Smooth muscle cell of the brain vasculature (primary cell): ENCODE measurements at regions not wholly inside any gene's neighbourhood (a gene's known extent, or its start where the extent isn't known, plus 50 kb on each side); places are given as distances from the start of the nearest gene placed in this dataset.
"Not testable (repeated sequence)": the region's sequence is repeated elsewhere in the genome, so short reads cannot be mapped to it uniquely, and the experiment has no call there.

Experiments used
- DNase-seq: peaks from one replicate; pipeline ENCODE4 v3.0.0-alpha.2; 2012; ENCODE audit warnings: low read depth, low spot score

DNA sequence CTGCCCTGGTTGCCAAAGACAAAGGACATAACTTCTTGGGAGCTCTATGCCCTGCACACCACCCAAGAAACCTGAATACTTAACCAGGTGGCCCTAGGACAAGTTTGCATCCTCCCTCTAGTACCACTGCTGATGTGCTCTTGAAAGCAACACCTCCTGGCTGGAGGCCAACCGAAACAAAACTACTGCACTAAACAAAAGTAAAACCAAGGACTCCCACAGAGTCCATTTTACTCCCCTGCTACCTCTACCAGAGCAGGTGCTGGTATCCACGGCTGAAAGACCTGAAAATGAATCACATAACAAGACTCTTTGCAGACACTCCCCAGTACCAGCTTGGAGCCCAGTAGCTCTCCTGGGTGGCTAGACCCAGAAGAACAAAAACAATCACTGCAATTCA, 941.8 kb downstream of the RAPGEF2 start:
- no peak for DNase-seq

DNA sequence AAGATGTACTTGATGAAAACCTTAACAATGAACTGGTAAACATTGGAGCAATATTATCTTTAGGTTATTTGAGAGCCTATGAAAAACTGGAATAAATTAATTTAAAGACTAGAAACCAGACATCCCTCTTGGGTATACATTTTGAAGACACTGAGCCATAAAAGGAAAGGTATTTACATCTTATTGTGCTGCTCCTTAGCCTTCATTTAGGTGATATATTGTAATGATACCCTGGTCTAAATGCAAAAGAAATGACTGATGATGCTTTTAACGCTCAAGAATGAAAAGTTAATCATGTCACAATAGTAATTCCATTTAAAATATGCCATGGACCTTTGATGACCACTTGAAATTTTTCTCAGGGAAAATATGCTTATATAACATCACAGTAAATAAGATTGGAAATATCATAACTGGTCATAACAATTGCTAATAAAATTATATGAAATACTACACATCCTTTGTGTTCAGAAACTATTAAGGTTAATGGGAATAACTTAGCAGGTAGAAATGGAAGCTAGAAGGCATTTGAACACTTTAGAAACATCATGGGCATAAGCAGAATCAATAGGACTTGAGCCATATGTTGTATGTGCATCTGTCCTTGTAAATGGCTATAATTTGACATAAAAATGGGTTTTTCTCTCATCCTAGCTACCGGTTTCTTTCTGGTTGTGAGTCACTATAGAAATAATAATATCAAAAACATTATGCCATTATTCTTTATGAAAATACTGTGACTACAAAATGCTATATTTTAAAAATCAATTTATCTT, 979.7 kb downstream of the RAPGEF2 start:
- no peak for DNase-seq

DNA sequence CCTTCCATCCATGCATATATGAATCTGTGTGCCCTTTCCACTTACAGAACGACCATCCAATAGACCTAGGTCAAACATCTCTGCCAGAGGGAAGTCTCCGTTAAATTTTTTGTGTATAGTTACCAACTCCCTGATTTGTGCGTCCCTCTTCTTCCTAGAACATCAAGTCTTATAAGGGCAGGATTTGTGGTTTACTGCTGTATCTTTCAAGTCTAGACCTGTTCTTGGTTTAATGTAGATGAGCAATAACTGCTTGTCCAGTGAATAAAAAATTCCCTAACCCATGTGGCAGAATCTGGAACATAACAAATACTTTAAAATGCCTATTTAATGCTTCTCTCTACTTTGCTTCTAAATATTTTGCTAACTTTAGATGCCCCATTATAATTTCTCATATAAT, 988.8 kb downstream of the RAPGEF2 start:
- no peak for DNase-seq

DNA sequence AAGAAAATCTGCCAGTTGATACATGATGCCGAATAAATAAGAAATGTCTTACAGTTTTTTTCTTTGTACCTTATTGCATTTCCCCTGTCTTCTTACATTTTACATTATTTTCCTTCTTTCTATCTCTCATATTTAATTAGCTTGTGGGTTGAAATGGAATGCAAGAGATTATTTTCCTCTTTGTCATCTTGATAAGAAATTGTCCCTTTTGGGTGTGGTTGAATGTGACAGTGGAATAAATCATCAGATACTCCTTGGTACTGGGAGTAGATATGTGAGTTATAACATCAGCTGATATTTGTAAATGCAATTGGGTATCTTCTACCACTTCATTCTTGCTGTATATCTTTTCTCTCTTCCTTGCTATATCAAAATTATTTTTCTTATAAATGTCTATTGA, 997.4 kb downstream of the RAPGEF2 start:
- DNase-seq = no peak

DNA sequence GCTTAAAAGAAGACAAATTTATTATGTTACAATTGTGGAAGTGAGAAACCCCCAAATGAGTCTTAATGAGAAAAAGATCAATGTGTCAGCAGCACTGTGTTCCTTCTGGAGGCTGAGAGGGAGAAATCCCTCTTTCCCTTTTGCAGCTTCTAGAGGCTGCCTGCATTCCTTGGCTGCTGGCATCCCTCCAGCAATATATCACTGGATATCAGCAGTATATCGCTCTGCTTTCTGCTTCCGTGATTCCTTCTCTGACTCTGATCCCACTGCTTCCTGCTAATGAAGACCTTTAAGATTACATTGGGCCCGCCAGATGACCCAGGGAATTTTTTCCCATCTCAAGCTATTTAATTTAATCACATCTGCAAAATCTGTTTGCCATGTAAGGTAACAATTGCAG, 1008.0 kb downstream of the RAPGEF2 start:
- DNase-seq = no peak

DNA sequence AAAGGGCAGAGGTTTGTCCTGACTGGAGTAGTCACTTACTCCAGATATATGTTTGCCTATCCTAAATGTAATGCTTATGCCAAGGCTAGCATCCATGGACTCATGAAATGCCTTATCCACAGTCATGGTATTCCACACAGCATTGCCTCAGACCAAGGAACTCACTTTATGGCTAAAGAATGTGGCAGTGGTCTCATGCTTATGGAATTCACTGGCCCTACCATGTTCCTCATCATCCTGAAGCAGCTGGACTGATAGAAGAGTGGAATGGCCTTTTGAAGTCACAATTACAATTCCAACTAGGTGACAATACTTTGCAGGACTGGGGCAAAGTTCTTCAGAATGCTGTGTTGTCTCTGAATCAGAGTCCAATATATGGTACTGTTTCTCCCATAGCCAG, 1014.8 kb downstream of the RAPGEF2 start:
- DNase-seq = no peak

DNA sequence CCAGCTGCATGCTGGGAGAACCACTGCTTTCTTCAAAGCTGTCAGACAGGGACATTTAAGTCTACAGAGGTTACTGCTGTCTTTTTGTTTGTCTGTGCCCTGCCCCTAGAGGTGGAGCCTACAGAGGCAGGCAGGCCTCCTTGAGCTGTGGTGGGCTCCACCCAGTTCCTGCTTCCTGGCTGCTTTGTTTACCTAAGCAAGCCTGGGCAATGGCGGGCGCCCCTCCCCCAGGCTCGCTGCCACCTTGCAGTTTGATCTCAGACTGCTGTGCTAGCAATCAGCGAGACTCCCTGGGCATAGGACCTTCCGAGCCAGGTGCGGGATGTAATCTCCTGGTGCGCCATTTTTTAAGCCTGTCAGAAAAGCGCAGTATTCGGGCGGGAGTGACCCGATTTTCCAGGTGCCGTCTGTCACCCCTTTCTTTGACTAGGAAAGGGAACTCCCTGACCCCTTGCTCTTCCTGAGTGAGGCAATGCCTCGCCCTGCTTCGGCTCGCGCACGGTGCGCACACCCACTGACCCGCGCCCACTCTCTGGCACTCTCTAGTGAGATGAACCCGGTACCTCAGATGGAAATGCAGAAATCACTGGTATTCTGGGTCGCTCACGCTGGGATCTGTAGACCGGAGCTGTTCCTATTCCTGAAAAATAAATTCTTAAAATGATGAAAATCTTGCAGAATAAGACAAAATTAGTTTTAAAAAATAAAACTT, 1022.9 kb downstream of the RAPGEF2 start:
- not testable (repeated sequence) for DNase-seq

DNA sequence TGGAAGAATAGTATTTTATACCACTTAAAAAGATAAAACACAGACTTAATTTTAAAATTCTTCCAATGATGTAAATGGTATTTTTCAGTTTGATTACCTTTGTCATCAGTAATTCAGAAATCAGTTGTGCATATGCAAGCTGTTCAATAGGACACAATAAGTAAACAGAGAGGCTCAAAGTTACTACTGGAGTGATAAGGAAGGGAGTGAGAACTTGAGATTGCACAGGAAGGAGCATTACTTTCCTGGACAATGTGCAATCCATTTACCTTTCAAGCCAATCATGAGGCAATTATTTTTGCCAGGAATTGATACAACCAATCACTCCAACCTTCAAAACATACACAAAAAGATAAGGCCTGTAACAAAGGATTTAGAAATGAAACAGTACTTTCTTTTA, 1024.3 kb downstream of the RAPGEF2 start:
- no peak for DNase-seq

DNA sequence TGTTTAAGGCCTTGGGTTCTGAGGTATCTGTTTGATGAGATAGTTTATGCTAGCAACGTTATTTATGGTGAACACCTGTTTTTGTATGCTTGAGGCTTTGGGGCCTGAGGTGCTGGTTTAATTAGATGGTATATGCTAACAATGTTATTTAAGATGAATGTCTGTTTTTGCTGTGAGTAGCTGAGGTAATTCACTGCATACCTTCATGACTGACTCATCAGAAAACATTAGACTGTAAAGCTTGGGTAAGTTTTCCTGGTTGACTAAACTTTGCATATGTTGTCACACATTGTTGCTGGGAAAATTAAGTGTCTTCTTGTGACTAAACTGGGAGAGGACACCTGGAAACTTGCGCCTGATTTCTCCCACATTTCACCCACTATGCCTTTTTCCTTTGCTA, 1026.6 kb downstream of the RAPGEF2 start:
- DNase-seq = no peak

DNA sequence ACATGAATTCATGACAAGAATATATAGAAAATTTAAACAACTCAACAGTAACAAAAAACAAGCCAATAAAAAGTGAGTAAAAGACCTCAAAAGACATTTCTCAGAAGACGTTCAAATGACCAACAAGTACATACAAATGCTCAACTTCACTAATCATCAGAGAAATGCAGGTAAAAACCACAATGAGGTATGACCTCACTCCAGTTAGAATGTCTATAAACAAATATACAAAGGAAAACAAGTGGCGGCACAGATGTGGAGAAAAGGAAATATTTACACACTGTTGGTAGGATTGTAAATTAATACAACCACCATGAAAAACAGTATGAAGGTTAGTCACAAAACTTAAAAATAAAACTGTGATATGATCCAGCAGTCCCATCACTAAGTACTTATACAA, 1033.1 kb downstream of the RAPGEF2 start:
- no peak for DNase-seq

DNA sequence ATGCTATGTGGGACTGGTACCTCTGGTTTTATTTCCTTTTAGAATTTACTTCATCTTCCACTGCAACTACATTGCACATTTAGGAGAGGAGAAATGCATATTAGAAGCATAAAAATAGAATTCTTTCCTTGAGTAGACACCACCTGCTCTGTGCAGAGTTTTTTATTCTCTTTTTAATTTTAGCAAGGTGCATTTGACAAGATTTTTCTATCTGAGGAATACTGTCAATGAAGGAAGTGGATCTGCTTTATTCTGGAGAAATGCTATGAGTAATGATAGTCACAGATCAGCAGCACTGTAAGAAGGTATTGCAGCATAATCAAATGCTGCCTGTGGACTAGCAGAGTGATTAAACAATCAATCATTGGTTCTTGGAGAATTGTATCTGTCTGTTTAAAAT, 1038.3 kb downstream of the RAPGEF2 start:
- DNase-seq = no peak

DNA sequence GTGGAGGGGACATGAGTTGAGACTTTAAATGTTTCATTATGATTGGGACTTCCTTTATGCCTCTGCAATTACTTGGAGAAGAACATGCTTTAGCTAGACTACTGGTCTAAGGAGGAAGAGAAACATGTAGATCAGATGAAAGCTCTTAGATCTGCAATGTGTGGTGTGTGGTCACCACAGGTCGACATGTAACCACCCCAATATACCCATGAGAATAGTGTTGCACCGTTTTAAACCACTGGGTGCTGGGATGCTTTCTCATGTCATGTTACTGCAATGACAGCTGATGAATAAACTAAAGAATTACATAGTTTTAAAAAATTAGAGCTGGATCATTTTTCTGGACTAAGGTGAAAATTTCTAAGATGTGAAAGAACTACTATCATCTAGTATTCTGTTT, 1039.7 kb downstream of the RAPGEF2 start:
- no peak for DNase-seq

DNA sequence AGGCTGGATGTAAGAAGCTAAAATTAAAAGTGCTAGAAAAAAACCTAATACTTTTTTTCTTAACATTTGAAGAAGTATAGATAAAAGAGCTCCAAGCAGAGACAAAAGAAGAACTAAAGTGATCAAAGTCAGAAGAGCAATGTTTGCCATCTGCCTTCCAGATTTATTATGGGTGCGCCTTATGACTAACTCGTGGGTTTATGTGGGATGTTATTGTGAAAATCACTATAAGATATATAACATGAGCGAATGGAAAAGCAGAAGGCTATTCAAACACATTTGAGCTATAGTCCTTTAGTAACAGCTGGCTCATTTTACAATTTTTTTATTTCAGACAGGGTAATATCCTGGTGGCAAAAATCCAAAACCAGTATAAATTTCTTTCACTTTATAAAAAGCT, 1040.7 kb downstream of the RAPGEF2 start:
- no peak for DNase-seq

DNA sequence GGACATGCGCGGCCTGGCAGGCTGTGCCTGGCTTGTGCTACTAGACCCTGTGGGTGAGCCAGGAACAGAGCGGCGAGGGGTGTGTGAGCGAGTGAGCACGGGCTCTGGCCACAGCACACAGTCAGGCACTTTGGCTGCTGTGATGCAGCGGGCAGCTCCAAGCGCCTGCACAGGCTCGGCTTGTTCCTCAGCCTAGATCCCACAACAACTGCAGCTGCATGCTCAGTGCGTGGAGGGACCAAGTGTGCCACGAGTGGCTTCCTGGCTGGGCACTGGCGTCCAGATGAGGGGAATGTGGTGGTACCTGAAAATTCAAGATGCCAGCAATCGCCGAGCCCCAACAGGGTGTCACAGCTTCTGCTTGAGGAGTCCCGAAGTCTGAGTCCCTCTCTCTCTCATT, 1056.6 kb downstream of the RAPGEF2 start:
- DNase-seq = no peak

DNA sequence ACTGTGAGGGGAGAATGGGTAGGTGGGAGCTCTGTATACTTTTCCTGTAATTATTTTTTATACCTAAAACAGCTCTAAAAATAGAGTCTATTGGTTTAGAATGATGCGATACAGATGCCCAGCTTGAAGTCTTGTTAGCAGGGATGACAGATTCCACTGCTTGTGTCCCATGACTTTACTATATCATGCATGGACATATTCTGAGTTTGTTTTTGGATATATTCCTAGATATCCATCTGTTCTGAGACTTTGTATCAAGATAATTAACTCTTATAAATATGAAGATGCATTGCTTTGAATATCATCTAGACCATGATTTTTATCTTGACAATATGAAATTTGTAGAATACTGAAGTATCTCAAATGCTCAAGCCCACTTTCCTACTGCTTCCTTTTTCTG, 1058.1 kb downstream of the RAPGEF2 start:
- no peak for DNase-seq

DNA sequence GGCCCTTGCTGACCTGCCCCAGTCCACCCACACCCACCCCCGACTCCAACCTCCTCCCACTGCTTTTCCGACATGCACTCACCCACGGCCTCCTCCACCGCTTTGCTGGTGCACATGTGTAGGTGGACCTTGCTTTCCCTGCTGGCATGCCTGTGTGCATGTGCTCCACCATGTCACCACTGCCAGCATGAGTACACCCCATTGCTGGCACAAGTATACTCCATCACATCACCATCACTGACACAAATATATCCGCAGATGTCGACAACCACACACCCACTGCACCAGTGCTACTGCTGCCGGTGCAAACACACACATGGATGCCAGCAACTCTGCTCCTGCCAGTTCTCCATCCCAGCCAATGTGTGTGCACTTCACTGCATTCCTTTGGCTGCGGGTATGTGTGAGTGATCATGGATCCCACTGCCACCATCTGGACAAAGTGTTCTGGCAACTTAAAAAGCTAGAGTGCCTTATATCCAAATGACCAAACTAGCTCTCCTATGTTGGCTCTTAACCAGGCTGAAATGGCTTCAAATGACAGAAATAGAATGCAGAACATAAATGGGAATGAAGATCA, 1072.3 kb downstream of the RAPGEF2 start:
- no peak for DNase-seq

DNA sequence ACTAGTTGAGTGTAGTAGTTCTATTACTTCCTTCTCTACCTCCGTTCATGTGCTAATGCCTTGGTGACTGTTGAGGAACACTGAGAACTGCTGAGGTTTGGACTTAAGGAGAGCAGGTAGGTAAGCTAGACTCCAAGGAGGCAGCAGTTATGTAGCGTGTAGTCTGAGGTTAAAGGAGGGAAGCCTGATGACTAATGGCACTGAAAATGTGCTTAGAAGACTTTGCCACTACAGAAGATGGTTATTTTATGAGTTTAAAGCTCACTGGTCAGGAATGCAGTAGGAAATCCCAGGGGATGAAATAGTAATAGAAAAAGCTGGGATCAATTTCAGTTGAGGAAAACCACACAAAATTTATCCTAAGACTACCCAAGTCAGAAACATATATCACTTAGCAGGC, 1077.3 kb downstream of the RAPGEF2 start:
- peak; percentile 40 for DNase-seq

DNA sequence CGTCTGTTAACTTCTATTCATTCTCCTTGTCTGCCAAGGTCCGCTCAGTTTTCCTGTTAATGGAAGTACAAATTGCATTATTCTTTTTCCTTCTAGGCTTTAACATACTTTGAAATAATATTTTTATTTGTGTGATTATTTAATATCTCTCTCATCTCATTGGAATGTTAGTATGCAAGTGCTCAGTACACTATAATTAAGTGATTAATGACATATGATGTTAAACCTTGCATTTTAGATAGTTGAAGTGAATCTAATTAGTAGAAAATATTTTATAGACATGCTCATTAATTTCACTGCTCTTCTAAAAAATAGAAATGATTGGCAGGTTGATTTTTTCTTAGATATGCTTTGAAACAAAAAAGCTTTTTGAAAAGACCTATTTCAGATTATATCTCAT, 1079.8 kb downstream of the RAPGEF2 start:
- DNase-seq = no peak

DNA sequence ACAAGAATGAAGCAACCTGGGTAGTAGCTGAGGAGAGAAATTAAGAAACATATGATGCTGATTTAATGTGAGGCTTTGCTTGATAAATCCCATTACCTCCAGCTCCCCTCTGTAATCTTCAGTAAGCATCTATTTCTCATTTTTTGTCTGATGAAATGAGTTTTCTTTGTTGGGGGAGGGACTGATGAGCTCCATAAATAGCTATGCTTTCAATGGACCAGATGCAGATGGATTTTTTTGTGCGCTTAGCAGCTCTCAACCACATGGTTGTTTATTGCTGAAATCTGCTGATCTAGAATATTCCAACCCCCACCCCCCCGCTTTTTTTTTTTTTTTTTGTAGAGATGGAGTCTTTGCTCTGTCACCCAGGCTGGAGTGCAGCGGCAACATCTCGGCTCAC, 1082.0 kb downstream of the RAPGEF2 start:
- DNase-seq = no peak

DNA sequence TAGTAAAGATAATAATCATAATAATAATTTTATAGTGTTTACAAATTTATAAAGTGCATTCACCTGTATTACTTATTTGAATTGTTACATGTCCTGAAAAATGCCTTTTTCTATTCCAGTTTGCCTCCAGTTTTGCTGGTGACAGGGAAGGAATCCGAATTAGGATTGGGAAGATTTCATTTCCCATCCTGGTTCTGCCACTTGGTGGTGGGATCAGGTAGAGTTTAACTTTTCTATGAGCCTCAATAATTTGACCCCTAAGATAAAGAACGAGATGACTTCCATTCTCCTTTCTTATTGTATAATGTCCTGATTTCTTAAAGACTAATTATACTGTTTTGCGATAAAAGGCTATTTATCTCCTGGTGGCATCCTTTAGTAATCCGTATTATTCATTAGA, 1090.9 kb downstream of the RAPGEF2 start:
- no peak for DNase-seq

DNA sequence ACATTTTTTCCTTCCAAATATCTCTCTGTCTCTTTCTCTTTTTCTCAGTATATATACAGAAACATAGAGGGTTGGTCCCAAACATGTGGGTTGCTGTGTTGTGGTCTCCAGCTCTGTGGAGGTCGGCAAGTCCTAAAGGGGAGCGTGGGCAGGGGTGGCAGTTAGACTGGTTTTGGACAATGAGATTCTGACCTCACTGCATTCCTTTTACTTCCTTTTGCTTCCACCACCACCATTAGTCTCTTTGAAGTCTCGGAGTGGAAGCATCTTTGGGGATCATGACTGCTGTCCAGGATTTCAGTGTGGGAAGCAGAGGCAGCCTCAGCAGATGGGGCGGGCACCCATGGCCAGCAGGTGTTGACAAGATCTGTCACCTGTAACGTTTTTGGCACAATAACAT, 1091.8 kb downstream of the RAPGEF2 start:
- DNase-seq = no peak

DNA sequence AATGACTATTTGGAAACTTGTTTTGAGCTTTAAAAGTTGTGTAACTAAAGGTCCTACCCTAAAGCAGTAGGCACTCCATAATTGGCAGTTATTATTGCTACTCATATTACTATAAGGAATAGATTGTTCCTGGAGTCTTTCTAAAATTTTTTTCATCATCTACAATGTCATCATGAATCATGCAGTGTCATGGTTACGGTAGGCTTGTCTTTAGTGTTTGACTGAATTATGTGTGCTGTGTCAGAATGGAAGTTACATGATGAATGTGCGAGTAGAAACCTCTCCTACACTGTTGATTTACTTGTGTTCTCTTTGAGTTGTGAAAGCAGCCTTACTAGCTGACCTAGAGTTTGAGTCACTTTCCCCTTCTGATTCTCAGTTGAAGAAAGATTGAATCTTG, 1099.9 kb downstream of the RAPGEF2 start:
- no peak for DNase-seq

DNA sequence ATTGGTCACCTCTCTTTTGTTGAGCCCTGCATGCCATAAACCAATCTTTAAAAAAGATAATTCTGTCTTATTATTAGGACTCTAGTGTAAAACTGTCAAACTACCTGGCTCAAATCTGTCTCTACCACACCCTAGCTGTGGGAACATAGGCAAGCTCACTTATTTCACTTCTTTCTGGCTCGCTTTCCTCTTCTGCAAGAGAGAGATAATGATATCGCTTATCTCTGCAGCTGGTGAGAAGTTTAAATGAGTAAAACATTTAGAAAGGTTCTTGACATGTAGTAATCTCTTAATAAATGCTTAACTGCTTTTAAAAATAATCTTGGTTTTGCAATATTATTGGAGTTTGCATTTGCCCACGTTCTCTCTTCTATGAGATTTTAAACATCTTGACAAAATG, 1109.2 kb downstream of the RAPGEF2 start:
- DNase-seq = no peak
